ENCODE measurements at regions not wholly inside any gene's neighbourhood (a gene's known extent, or its start where the extent isn't known, plus 50 kb on each side); places are given as distances from the start of the nearest gene placed in this dataset.
A peak's percentile ranks its signal among the peaks of the same experiment; 100 is the strongest.
"Not testable (repeated sequence)": the region's sequence is repeated elsewhere in the genome, so short reads cannot be mapped to it uniquely, and the experiment has no call there.

DNA sequence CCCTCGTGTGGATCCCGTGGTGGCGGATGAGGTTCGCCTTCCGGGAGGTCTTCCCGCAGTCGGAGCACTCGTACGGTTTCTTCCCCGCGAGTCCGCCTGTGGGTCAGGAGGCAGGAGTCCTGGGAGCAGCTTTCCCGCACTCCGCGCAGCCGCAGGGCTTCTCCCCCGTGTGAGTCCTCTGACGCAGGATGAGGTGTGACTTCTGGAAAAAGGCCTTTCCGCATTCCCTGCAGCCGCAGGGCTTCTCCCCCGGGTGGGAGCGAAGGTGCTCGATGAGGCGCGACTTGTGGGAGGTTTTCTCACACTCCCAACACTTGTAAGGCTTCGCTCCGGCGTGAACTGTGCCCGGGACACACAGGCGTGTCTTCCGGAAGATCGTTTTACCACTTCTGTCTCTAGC is 68.8 kb upstream of the WIPI2 start:
- not testable (repeated sequence) for H3K27me3 ChIP-seq; H3K9me3 ChIP-seq; H3K4me3 ChIP-seq; H3K36me3 ChIP-seq; H3K27ac ChIP-seq; H3K4me1 ChIP-seq; ATAC-seq (ENCODE audit: low FRiP score in 2 of 2)
- peak in 1 of 2 donors; percentile 63 for DNase-seq
- 88 to 91% methylated on average over 13 to 19 of the region's 32 CpGs for WGBS, 2 donors

- H3K4me3 ChIP-seq; H3K27ac ChIP-seq; H3K36me3 ChIP-seq; ATAC-seq (ENCODE audit: low FRiP score in 2 of 2); H3K27me3 ChIP-seq; H3K4me1 ChIP-seq; H3K9me3 ChIP-seq; DNase-seq: not testable (repeated sequence)
- 42 to 45% methylated on average over 5 to 8 of the region's 8 CpGs for WGBS, 2 donors
Observed at GRCh38 chr7:5131238-5131637, 58.8 kb upstream of the WIPI2 start.

DNA sequence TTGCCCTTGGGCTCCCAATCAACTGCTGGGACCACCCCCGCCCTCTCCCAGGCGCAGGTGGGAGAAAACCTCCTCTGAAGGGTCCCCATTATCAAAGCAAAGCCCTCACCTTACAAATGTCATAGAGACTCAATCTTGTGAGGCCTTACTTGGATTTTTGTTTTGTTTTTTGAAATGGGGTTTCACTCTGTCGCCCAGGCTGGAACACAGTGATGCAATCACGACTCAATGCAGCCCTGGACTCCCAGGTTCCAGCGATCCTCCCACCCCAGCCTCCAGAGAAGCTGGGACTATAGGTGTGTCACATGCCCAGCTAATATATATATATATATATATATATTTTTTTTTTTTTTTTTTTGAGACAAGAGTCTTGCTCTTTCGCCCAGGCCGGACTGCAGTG is 57.5 kb upstream of the WIPI2 start:
- no peaks in the 10 kb centered on the region for H3K9me3 ChIP-seq
- H3K27me3 ChIP-seq: no peaks in the 10 kb centered on the region
- no peak overlapping the region for H3K27ac ChIP-seq
- no peaks in the 10 kb centered on the region for H3K4me1 ChIP-seq
- ATAC-seq (ENCODE audit: low FRiP score in 2 of 2): no peak
- no peak for DNase-seq
- TF ChIP-seq, protein P1, sequence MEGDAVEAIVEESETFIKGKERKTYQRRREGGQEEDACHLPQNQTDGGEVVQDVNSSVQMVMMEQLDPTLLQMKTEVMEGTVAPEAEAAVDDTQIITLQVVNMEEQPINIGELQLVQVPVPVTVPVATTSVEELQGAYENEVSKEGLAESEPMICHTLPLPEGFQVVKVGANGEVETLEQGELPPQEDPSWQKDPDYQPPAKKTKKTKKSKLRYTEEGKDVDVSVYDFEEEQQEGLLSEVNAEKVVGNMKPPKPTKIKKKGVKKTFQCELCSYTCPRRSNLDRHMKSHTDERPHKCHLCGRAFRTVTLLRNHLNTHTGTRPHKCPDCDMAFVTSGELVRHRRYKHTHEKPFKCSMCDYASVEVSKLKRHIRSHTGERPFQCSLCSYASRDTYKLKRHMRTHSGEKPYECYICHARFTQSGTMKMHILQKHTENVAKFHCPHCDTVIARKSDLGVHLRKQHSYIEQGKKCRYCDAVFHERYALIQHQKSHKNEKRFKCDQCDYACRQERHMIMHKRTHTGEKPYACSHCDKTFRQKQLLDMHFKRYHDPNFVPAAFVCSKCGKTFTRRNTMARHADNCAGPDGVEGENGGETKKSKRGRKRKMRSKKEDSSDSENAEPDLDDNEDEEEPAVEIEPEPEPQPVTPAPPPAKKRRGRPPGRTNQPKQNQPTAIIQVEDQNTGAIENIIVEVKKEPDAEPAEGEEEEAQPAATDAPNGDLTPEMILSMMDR (IDR thresholded peaks at IDR 0.05): no peak
- H3K36me3 ChIP-seq: no peaks in the 10 kb centered on the region
- H3K4me3 ChIP-seq: no peak overlapping the region
- WGBS, 2 donors: 85 to 90% methylated on average over 6 of the region's 7 CpGs

GRCh38 chr7:5139998-5140397 is 50.0 kb upstream of the WIPI2 start:
- DNase-seq (peak in 1 of 2 donors; percentile 23), ATAC-seq (ENCODE audit: low FRiP score in 2 of 2) (no peak)
- Histone ChIP-seq H3K4me3 (no peak overlapping the region), H3K36me3 (no peaks in the 10 kb centered on the region), H3K27ac (no peak overlapping the region), H3K27me3 (no peaks in the 10 kb centered on the region), H3K4me1 (no peaks in the 10 kb centered on the region), H3K9me3 (no peaks in the 10 kb centered on the region)
- TF ChIP-seq, protein P1 (IDR thresholded peaks at IDR 0.05): peak in 4 of 6 experiments; percentile 18 to 28 (median 26)
- TF ChIP-seq EP300 (IDR thresholded peaks at IDR 0.05): no peak
- WGBS, 2 donors: 53 to 61% methylated on average over 7 of the region's 7 CpGs
